Uterus (tissue), 2 donors: ENCODE measurements at regions not wholly inside any gene's neighbourhood (a gene's known extent, or its start where the extent isn't known, plus 50 kb on each side); places are given as distances from the start of the nearest gene placed in this dataset.

Experiments used
- CTCF ChIP-seq, 4 experiments: fragments of 200-600 bp in 2 of 4; fragments of 450-650 bp in 2 of 4; sonication (generic) in 2 of 4; IDR thresholded peaks; one replicate each; pipeline ENCODE4 v1.5.1; 2016 to 2019; ENCODE audit warnings: antibody characterized with exemption in 4 of 4, mild to moderate bottlenecking in 2 of 4, moderate library complexity in 1 of 4
- POLR2A ChIP-seq, 2 donors: fragments of 450-650 bp; IDR thresholded peaks; one replicate each; pipeline ENCODE4 v1.6.1; 2016; ENCODE audit warnings: antibody characterized with exemption in 2 of 2, mild to moderate bottlenecking in 1 of 2, moderate library complexity in 1 of 2

GRCh38 chr3:20561166-20561565 lies 375.2 kb upstream of the SGO1 start:
- no peak for TF ChIP-seq CTCF (IDR thresholded peaks at IDR 0.05)
- no peak for TF ChIP-seq POLR2A (IDR thresholded peaks at IDR 0.05)
